ENCODE measurements at regions not wholly inside any gene's neighbourhood (a gene's known extent, or its start where the extent isn't known, plus 50 kb on each side); places are given as distances from the start of the nearest gene placed in this dataset.
"Not testable (repeated sequence)": the region's sequence is repeated elsewhere in the genome, so short reads cannot be mapped to it uniquely, and the experiment has no call there.

- CTCF ChIA-PET, result no interaction called here
- POLR2A ChIA-PET (ENCODE audit: low non-redundant PET), result no interaction called here
- no TSS peak for BruUV-seq (replicated peaks)
These were observed 109.0 kb downstream of the CGGBP1 start for GRCh38 chr3:87949879-87950208.

GRCh38 chr3:87949189-87949878, 109.5 kb downstream of the CGGBP1 start:
- intact Hi-C loops (cut with micrococcal nuclease; ENCODE audit: unreplicated experiment), result no loop called here
- Histone ChIP-seq H3K27ac (ENCODE audit: low read depth, low read length, poor library complexity, severe bottlenecking) (no peak overlapping the region), H3K4me3 (ENCODE audit: low read depth, low read length, poor library complexity, severe bottlenecking) (no peak overlapping the region), H3K4me1 (ENCODE audit: insufficient read depth, low read length, poor library complexity, severe bottlenecking) (no peaks in the 10 kb centered on the region), H3K36me3 (ENCODE audit: insufficient read depth, low read length, poor library complexity, severe bottlenecking) (no peaks in the 10 kb centered on the region), H3K9me3 (ENCODE audit: low read depth, low read length, poor library complexity, severe bottlenecking) (no peaks in the 10 kb centered on the region), H3K27me3 (replicated peaks; ENCODE audit: insufficient read depth, low read depth, low read length, poor library complexity) (no peaks in the 10 kb centered on the region)
- ChIA-PET CTCF (no interaction called here), POLR2A (ENCODE audit: low non-redundant PET) (no interaction called here)
- no TSS peak for BruUV-seq (replicated peaks)
- no peak for TF ChIP-seq CTCF (conservative IDR thresholded peaks at IDR 0.05; ENCODE audit: low read depth, low read length)
- TF ChIP-seq EZH2 (IDR thresholded peaks at IDR 0.05; ENCODE audit: borderline replicate concordance, low read depth, low read length, poor library complexity, severe bottlenecking), result no peak
- DNase-seq (ENCODE audit: low spot score), result no peak

More at GRCh38 chr3:87949879-87950208, 109.0 kb downstream of the CGGBP1 start:
- no peak overlapping the region for H3K4me3 ChIP-seq (ENCODE audit: low read depth, low read length, poor library complexity, severe bottlenecking)
- no peak overlapping the region for H3K27ac ChIP-seq (ENCODE audit: low read depth, low read length, poor library complexity, severe bottlenecking)
- no peak for DNase-seq (ENCODE audit: low spot score)
- no peaks in the 10 kb centered on the region for H3K9me3 ChIP-seq (ENCODE audit: low read depth, low read length, poor library complexity, severe bottlenecking)
- H3K27me3 ChIP-seq (replicated peaks; ENCODE audit: insufficient read depth, low read depth, low read length, poor library complexity), result no peaks in the 10 kb centered on the region
- H3K4me1 ChIP-seq (ENCODE audit: insufficient read depth, low read length, poor library complexity, severe bottlenecking), result no peaks in the 10 kb centered on the region
- TF ChIP-seq CTCF (conservative IDR thresholded peaks at IDR 0.05; ENCODE audit: low read depth, low read length) (no peak), EZH2 (IDR thresholded peaks at IDR 0.05; ENCODE audit: borderline replicate concordance, low read depth, low read length, poor library complexity, severe bottlenecking) (no peak)
- no peaks in the 10 kb centered on the region for H3K36me3 ChIP-seq (ENCODE audit: insufficient read depth, low read length, poor library complexity, severe bottlenecking)
- intact Hi-C loops (cut with micrococcal nuclease; ENCODE audit: unreplicated experiment), result no loop called here

- H3K4me1 ChIP-seq (ENCODE audit: insufficient read depth, low read length, poor library complexity, severe bottlenecking); H3K9me3 ChIP-seq (ENCODE audit: low read depth, low read length, poor library complexity, severe bottlenecking); CTCF ChIA-PET; intact Hi-C loops (cut with micrococcal nuclease; ENCODE audit: unreplicated experiment); DNase-seq (ENCODE audit: low spot score); H3K36me3 ChIP-seq (ENCODE audit: insufficient read depth, low read length, poor library complexity, severe bottlenecking); H3K27me3 ChIP-seq (replicated peaks; ENCODE audit: insufficient read depth, low read depth, low read length, poor library complexity); H3K4me3 ChIP-seq (ENCODE audit: low read depth, low read length, poor library complexity, severe bottlenecking); POLR2A ChIA-PET (ENCODE audit: low non-redundant PET); H3K27ac ChIP-seq (ENCODE audit: low read depth, low read length, poor library complexity, severe bottlenecking); BruUV-seq (replicated peaks): not testable (repeated sequence)
These were observed 112.8 kb downstream of the CGGBP1 start for GRCh38 chr3:87946007-87946406.

GRCh38 chr3:87942256-87942655, 116.5 kb downstream of the CGGBP1 start:
- POLR2A ChIA-PET (ENCODE audit: low non-redundant PET); CTCF ChIA-PET; BruUV-seq (replicated peaks): not testable (repeated sequence)

More at GRCh38 chr3:87942256-87942655, 116.5 kb downstream of the CGGBP1 start:
- DNase-seq (ENCODE audit: low spot score); H3K4me3 ChIP-seq (ENCODE audit: low read depth, low read length, poor library complexity, severe bottlenecking); H3K36me3 ChIP-seq (ENCODE audit: insufficient read depth, low read length, poor library complexity, severe bottlenecking); H3K27ac ChIP-seq (ENCODE audit: low read depth, low read length, poor library complexity, severe bottlenecking); intact Hi-C loops (cut with micrococcal nuclease; ENCODE audit: unreplicated experiment); H3K4me1 ChIP-seq (ENCODE audit: insufficient read depth, low read length, poor library complexity, severe bottlenecking); H3K27me3 ChIP-seq (replicated peaks; ENCODE audit: insufficient read depth, low read depth, low read length, poor library complexity); H3K9me3 ChIP-seq (ENCODE audit: low read depth, low read length, poor library complexity, severe bottlenecking): not testable (repeated sequence)
